Thyroid gland (tissue), 4 donors: ENCODE measurements at regions not wholly inside any gene's neighbourhood (a gene's known extent, or its start where the extent isn't known, plus 50 kb on each side); places are given as distances from the start of the nearest gene placed in this dataset.

Source experiments
- POLR2A ChIP-seq, 2 donors: fragments of 450-650 bp; IDR thresholded peaks; one replicate each; pipeline ENCODE4 v1.6.1; 2017; ENCODE audit warnings: antibody characterized with exemption in 2 of 2, mild to moderate bottlenecking in 2 of 2, moderate library complexity in 1 of 2
- TF ChIP-seq, protein P1 (sequence below), 6 experiments: fragments of 200-600 bp in 3 of 6; fragments of 450-650 bp in 3 of 6; sonication (generic) in 3 of 6; IDR thresholded peaks; one replicate each; pipeline ENCODE4 v1.5.1; 2016 to 2019; ENCODE audit warnings: antibody characterized with exemption in 6 of 6, mild to moderate bottlenecking in 2 of 6, inconsistent platforms in 1 of 6, moderate library complexity in 1 of 6

DNA sequence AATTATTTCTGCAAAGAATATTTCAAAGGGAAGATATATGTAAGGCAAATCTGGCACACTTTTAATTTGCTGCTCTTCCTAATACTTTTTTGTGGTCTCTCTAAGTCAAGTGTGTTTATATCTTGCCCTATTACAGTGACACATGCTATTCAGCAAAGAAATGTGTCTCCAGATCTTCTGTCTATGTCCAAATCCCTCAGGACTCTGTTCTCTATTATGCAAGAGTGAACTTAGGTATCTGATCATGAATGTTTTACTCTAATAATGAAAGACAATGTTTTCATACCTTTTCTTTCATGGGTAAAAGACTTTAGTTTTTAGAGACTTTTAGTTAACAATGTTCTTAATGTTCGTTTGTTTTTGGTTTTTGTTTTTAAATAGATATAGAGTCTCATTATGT, 255.4 kb upstream of the DAB2 start:
- TF ChIP-seq POLR2A (IDR thresholded peaks at IDR 0.05) = no peak
- TF ChIP-seq, protein P1, sequence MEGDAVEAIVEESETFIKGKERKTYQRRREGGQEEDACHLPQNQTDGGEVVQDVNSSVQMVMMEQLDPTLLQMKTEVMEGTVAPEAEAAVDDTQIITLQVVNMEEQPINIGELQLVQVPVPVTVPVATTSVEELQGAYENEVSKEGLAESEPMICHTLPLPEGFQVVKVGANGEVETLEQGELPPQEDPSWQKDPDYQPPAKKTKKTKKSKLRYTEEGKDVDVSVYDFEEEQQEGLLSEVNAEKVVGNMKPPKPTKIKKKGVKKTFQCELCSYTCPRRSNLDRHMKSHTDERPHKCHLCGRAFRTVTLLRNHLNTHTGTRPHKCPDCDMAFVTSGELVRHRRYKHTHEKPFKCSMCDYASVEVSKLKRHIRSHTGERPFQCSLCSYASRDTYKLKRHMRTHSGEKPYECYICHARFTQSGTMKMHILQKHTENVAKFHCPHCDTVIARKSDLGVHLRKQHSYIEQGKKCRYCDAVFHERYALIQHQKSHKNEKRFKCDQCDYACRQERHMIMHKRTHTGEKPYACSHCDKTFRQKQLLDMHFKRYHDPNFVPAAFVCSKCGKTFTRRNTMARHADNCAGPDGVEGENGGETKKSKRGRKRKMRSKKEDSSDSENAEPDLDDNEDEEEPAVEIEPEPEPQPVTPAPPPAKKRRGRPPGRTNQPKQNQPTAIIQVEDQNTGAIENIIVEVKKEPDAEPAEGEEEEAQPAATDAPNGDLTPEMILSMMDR (IDR thresholded peaks at IDR 0.05) = no peak
